Activated CD4-positive, alpha-beta T cell treated with anti-CD3 and anti-CD28 coated beads, Interleukin-2, Interleukin-4, amounts not matched to agents 100 ng/mL and 50 ng/mL, durations not matched to agents 16 hours and 8 hours (primary cell): ENCODE measurements at regions not wholly inside any gene's neighbourhood (a gene's known extent, or its start where the extent isn't known, plus 50 kb on each side); places are given as distances from the start of the nearest gene placed in this dataset.
"Not testable (repeated sequence)": the region's sequence is repeated elsewhere in the genome, so short reads cannot be mapped to it uniquely, and the experiment has no call there.

Experiments used
- DNase-seq: peaks from one replicate; pipeline ENCODE4 v3.0.0-alpha.2; 2020; ENCODE audit warnings: low spot score

GRCh38 chr6:98037571-98037970 is 754.6 kb upstream of the MMS22L start:
- DNase-seq, result no peak

- DNase-seq, result no peak
These were observed 756.4 kb upstream of the MMS22L start for GRCh38 chr6:98039443-98039842.

- no peak for DNase-seq
These were observed 757.0 kb upstream of the MMS22L start for GRCh38 chr6:98039904-98040607.

GRCh38 chr6:98041056-98041455 is 758.0 kb upstream of the MMS22L start:
- DNase-seq, result no peak

GRCh38 chr6:98041921-98042320 is 758.9 kb upstream of the MMS22L start:
- DNase-seq, result no peak

- DNase-seq, result no peak
These were observed 761.1 kb upstream of the MMS22L start for GRCh38 chr6:98044151-98044561.

- no peak for DNase-seq
These were observed 761.9 kb upstream of the MMS22L start for GRCh38 chr6:98044791-98045470.

- no peak for DNase-seq
These were observed 764.1 kb upstream of the MMS22L start for GRCh38 chr6:98047164-98047563.

- no peak for DNase-seq
These were observed 764.9 kb upstream of the MMS22L start for GRCh38 chr6:98047871-98048270.

- peak; percentile 0 for DNase-seq
These were observed 771.4 kb upstream of the MMS22L start for GRCh38 chr6:98054453-98054852.

- DNase-seq, result no peak
These were observed 773.9 kb upstream of the MMS22L start for GRCh38 chr6:98056955-98057354.

GRCh38 chr6:98067375-98067774 is 767.0 kb upstream of the POU3F2 start:
- DNase-seq, result no peak

- DNase-seq, result not testable (repeated sequence)
These were observed 745.8 kb upstream of the POU3F2 start for GRCh38 chr6:98088537-98088936.

GRCh38 chr6:98092331-98092730 is 742.0 kb upstream of the POU3F2 start:
- no peak for DNase-seq

- DNase-seq, result no peak
These were observed 739.7 kb upstream of the POU3F2 start for GRCh38 chr6:98094696-98095095.

GRCh38 chr6:98107801-98108200 is 726.6 kb upstream of the POU3F2 start:
- no peak for DNase-seq

GRCh38 chr6:98116455-98116854 is 717.9 kb upstream of the POU3F2 start:
- no peak for DNase-seq

GRCh38 chr6:98117068-98117467 is 717.3 kb upstream of the POU3F2 start:
- no peak for DNase-seq

- no peak for DNase-seq
These were observed 715.9 kb upstream of the POU3F2 start for GRCh38 chr6:98118397-98119045.

GRCh38 chr6:98124171-98124570 is 710.2 kb upstream of the POU3F2 start:
- DNase-seq, result peak; percentile 46

GRCh38 chr6:98131290-98131990 is 702.9 kb upstream of the POU3F2 start:
- no peak for DNase-seq

GRCh38 chr6:98136333-98136732 is 698.0 kb upstream of the POU3F2 start:
- no peak for DNase-seq

- no peak for DNase-seq
These were observed 697.0 kb upstream of the POU3F2 start for GRCh38 chr6:98137391-98137790.
